Keratinocyte (primary cell): ENCODE measurements at regions not wholly inside any gene's neighbourhood (a gene's known extent, or its start where the extent isn't known, plus 50 kb on each side); places are given as distances from the start of the nearest gene placed in this dataset.

Source experiments
- DNase-seq: peaks from one replicate; pipeline ENCODE4 v3.0.0-alpha.2; 2011; ENCODE audit warnings: low read depth, missing footprints, low spot score
- FAIRE-seq: peaks from 2 replicates; lab custom pipeline; 2011; peaks lifted over from hg19 to GRCh38; lab: Jason Lieb, UNC
- H2AFZ ChIP-seq: 2 replicates; pipeline ENCODE4 v1.6.0; 2012; ENCODE audit warnings: low read length, control low read depth, inconsistent platforms; ENCODE audit not compliant: control insufficient read depth
- H3K27ac ChIP-seq: 2 replicates; pipeline ENCODE4 v1.5.1; 2011; ENCODE audit warnings: low read length; ENCODE audit not compliant: control insufficient read depth, insufficient read depth
- H3K27me3 ChIP-seq: 3 replicates; pipeline ENCODE4 v1.6.0; 2011; ENCODE audit warnings: low read length; ENCODE audit not compliant: control insufficient read depth, insufficient read depth; ENCODE audit errors: extremely low read depth
- H3K36me3 ChIP-seq, 2 experiments: 2 replicates in 1 of 2; 3 replicates in 1 of 2; pipeline ENCODE4 v1.5.1; 2011; ENCODE audit warnings: low read length in 2 of 2, mild to moderate bottlenecking in 1 of 2; ENCODE audit not compliant: control insufficient read depth in 2 of 2, insufficient read depth in 2 of 2; ENCODE audit errors: extremely low read depth in 1 of 2
- H3K4me1 ChIP-seq: 3 replicates; pipeline ENCODE4 v1.5.1; 2011; ENCODE audit warnings: low read length; ENCODE audit not compliant: control insufficient read depth, insufficient read depth; ENCODE audit errors: extremely low read depth
- H3K4me2 ChIP-seq: 3 replicates; pipeline ENCODE4 v1.6.0; 2011; ENCODE audit warnings: low read depth, low read length; ENCODE audit not compliant: control insufficient read depth, insufficient read depth; ENCODE audit errors: extremely low read depth
- H3K4me3 ChIP-seq, 3 experiments: fragments of 200-600 bp in 1 of 3; sonication (generic) in 1 of 3; 2 replicates in 2 of 3; 3 replicates in 1 of 3; pipeline ENCODE4 v1.5.1; 2011 to 2016; ENCODE audit warnings: low read length in 3 of 3, mild to moderate bottlenecking in 3 of 3, control low read depth in 2 of 3, inconsistent platforms in 1 of 3, low read depth in 1 of 3, mixed read lengths in 1 of 3, mixed run types in 1 of 3, moderate library complexity in 1 of 3; ENCODE audit not compliant: control insufficient read depth in 2 of 3, insufficient read depth in 2 of 3; ENCODE audit errors: extremely low read depth in 1 of 3
- H3K79me2 ChIP-seq: 2 replicates; pipeline ENCODE4 v1.6.0; 2012; ENCODE audit warnings: low read length; ENCODE audit not compliant: control insufficient read depth, insufficient read depth
- H3K9ac ChIP-seq: 3 replicates; pipeline ENCODE4 v1.6.0; 2011; ENCODE audit warnings: low read length; ENCODE audit not compliant: control insufficient read depth, insufficient read depth; ENCODE audit errors: extremely low read depth
- H3K9me1 ChIP-seq: 3 replicates; pipeline ENCODE4 v1.6.0; 2011; ENCODE audit warnings: low read length; ENCODE audit not compliant: control insufficient read depth, insufficient read depth; ENCODE audit errors: extremely low read depth
- H3K9me3 ChIP-seq: 2 replicates; pipeline ENCODE4 v1.5.1; 2012; ENCODE audit warnings: low read depth, low read length; ENCODE audit not compliant: control insufficient read depth
- H4K20me1 ChIP-seq: 3 replicates; pipeline ENCODE4 v1.6.0; 2011; ENCODE audit warnings: low read length; ENCODE audit not compliant: control insufficient read depth, insufficient read depth; ENCODE audit errors: extremely low read depth
- CTCF ChIP-seq, 3 experiments: IDR thresholded peaks in 1 of 3; conservative IDR thresholded peaks in 1 of 3; optimal IDR thresholded peaks in 1 of 3; 2 replicates in 2 of 3; 3 replicates in 1 of 3; pipeline versions ENCODE3 to v1.5.1; 2011; ENCODE audit warnings: low read length in 3 of 3, mild to moderate bottlenecking in 3 of 3, moderate library complexity in 2 of 3, control low read depth in 1 of 3, inconsistent platforms in 1 of 3; ENCODE audit not compliant: insufficient read depth in 2 of 3; ENCODE audit errors: extremely low read depth in 1 of 3
- EZH2 ChIP-seq: IDR thresholded peaks from one replicate; pipeline ENCODE4 v1.6.1; 2012; ENCODE audit warnings: inconsistent platforms, mild to moderate bottlenecking, low read length, moderate library complexity
- dilution Hi-C: fragments of 300-500 bp; cut with MboI; formaldehyde crosslinking; loops from one replicate; pipeline ENCODE4 v1.7.0; 2020; ENCODE audit warnings: low sequenced_read_pairs; ENCODE audit not compliant: extremely low pct_ligation_motif_present

GRCh38 chr6:74519163-74519562 lies 686.7 kb downstream of the COL12A1 start:
- Histone ChIP-seq H3K4me2 (no peak overlapping the region), H3K4me3 (no peak overlapping the region), H3K27ac (no peak overlapping the region), H3K27me3 (no peaks in the 10 kb centered on the region), H2AFZ (no peak overlapping the region), H3K9me1 (no peaks in the 10 kb centered on the region), H3K4me1 (no peaks in the 10 kb centered on the region), H3K79me2 (no peaks in the 10 kb centered on the region), H3K9me3 (no peaks in the 10 kb centered on the region), H3K9ac (no peak overlapping the region), H4K20me1 (no peaks in the 10 kb centered on the region), H3K36me3 (no peaks in the 10 kb centered on the region)
- dilution Hi-C loops, result no loop called here
- FAIRE-seq, result no peak
- TF ChIP-seq CTCF (optimal IDR thresholded peaks at IDR 0.05 in 1 of 3, IDR thresholded peaks at IDR 0.05 in 1 of 3, conservative IDR thresholded peaks at IDR 0.05 in 1 of 3; ENCODE audit: extremely low read depth in 1 of 3, insufficient read depth in 2 of 3, low read length in 3 of 3) (no peak), EZH2 (no peak)
- DNase-seq, result no peak

- no peaks in the 10 kb centered on the region for H3K36me3 ChIP-seq
- H2AFZ ChIP-seq, result no peak overlapping the region
- H3K4me2 ChIP-seq, result no peak overlapping the region
- H3K27me3 ChIP-seq, result no peaks in the 10 kb centered on the region
- no peaks in the 10 kb centered on the region for H3K9me1 ChIP-seq
- H3K4me3 ChIP-seq, result no peak overlapping the region
- TF ChIP-seq EZH2 (no peak), CTCF (optimal IDR thresholded peaks at IDR 0.05 in 1 of 3, IDR thresholded peaks at IDR 0.05 in 1 of 3, conservative IDR thresholded peaks at IDR 0.05 in 1 of 3; ENCODE audit: extremely low read depth in 1 of 3, insufficient read depth in 2 of 3, low read length in 3 of 3) (no peak)
- H3K4me1 ChIP-seq, result no peaks in the 10 kb centered on the region
- dilution Hi-C loops, result no loop called here
- H3K27ac ChIP-seq, result no peak overlapping the region
- H3K9ac ChIP-seq, result no peak overlapping the region
- H4K20me1 ChIP-seq, result no peaks in the 10 kb centered on the region
- H3K79me2 ChIP-seq, result no peaks in the 10 kb centered on the region
- no peak for DNase-seq
- no peaks in the 10 kb centered on the region for H3K9me3 ChIP-seq
- no peak for FAIRE-seq
These were observed 687.8 kb downstream of the COL12A1 start for GRCh38 chr6:74518035-74518434.
